ENCODE measurements at regions not wholly inside any gene's neighbourhood (a gene's known extent, or its start where the extent isn't known, plus 50 kb on each side); places are given as distances from the start of the nearest gene placed in this dataset.

DNA sequence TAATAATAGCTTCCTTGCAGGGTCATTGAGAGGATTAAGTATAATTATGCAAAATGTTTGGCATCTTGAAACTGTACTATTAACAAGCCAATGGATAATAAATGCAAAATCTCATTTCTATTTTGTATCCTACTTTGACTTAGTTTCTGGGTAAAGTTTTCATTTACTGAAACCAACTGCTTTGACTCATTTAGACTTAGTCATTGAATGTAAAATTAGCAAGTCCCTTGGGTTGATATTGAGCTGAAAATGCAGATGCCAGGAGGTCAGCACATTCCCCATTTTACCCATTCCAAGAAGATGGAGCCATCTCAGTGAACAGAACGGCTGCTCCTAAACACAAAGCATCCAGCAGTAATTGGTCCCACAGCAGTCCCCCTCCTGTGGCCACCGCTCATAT is 74.7 kb upstream of the GATB start:
- no peak overlapping the region for H3K4me3 ChIP-seq
- no peak overlapping the region for H3K9ac ChIP-seq
- no peak overlapping the region for H3K4me3 Mint-ChIP-seq
- H3K79me2 ChIP-seq (ENCODE audit: low read depth), result no peaks in the 10 kb centered on the region
- TF ChIP-seq, protein P1, sequence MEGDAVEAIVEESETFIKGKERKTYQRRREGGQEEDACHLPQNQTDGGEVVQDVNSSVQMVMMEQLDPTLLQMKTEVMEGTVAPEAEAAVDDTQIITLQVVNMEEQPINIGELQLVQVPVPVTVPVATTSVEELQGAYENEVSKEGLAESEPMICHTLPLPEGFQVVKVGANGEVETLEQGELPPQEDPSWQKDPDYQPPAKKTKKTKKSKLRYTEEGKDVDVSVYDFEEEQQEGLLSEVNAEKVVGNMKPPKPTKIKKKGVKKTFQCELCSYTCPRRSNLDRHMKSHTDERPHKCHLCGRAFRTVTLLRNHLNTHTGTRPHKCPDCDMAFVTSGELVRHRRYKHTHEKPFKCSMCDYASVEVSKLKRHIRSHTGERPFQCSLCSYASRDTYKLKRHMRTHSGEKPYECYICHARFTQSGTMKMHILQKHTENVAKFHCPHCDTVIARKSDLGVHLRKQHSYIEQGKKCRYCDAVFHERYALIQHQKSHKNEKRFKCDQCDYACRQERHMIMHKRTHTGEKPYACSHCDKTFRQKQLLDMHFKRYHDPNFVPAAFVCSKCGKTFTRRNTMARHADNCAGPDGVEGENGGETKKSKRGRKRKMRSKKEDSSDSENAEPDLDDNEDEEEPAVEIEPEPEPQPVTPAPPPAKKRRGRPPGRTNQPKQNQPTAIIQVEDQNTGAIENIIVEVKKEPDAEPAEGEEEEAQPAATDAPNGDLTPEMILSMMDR (IDR thresholded peaks at IDR 0.05), result no peak
- TF ChIP-seq EZH2 (IDR thresholded peaks at IDR 0.05) (no peak), EZH2phosphoT487 (IDR thresholded peaks at IDR 0.05) (no peak)
- no peak for DNase-seq (ENCODE audit: low spot score)
- H3K27me3 ChIP-seq, result no peaks in the 10 kb centered on the region
- no peaks in the 10 kb centered on the region for H3K4me1 Mint-ChIP-seq
- no peak overlapping the region for H2AFZ ChIP-seq (replicated peaks)
- H3K36me3 Mint-ChIP-seq, result no peaks in the 10 kb centered on the region
- H3K27me3 Mint-ChIP-seq (ENCODE audit: insufficient read depth, low read depth), result peaks cover 2% of the 10 kb centered on the region
- H3K27ac ChIP-seq, result no peak overlapping the region
- no peaks in the 10 kb centered on the region for H3K36me3 ChIP-seq
- H3K4me1 ChIP-seq, result no peaks in the 10 kb centered on the region
- H3K4me2 ChIP-seq, result no peak overlapping the region
- no peaks in the 10 kb centered on the region for H3K9me3 ChIP-seq (ENCODE audit: low read depth)
- H3K27ac Mint-ChIP-seq, result no peak overlapping the region
- no peaks in the 10 kb centered on the region for H3K9me3 Mint-ChIP-seq
- H3F3A ChIP-seq (ENCODE audit: low read depth), result no peaks in the 10 kb centered on the region
- H4K20me1 ChIP-seq (ENCODE audit: low read depth), result no peaks in the 10 kb centered on the region

DNA sequence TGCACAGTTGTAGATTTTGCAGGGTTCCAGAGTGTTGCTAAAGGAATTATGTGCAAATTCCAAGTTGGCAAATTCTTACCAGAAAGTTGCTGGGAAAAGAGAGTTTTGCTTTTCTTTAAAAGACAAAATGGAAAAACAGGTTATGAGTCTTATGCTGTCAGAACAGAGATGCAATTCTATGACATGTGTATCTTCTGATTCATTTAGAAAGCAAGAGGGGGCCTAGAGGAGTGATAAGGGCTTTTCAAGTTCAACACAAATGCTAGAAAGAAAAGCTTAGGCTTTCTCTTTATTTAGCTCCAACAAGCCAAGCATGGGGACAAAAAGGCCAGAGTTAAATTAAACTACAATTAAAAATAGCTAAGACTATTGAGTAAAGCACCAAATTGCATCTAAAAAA is 72.4 kb upstream of the GATB start:
- Histone ChIP-seq H3K9ac (no peak overlapping the region), H3K9me3 (ENCODE audit: low read depth) (no peaks in the 10 kb centered on the region), H3K27ac (no peak overlapping the region), H4K20me1 (ENCODE audit: low read depth) (no peaks in the 10 kb centered on the region), H3K4me1 (no peaks in the 10 kb centered on the region), H2AFZ (replicated peaks) (no peak overlapping the region), H3K4me2 (no peak overlapping the region), H3K4me3 (no peak overlapping the region), H3K27me3 (no peaks in the 10 kb centered on the region), H3K79me2 (ENCODE audit: low read depth) (no peaks in the 10 kb centered on the region), H3F3A (ENCODE audit: low read depth) (no peaks in the 10 kb centered on the region), H3K36me3 (no peaks in the 10 kb centered on the region)
- no peak for TF ChIP-seq EZH2 (IDR thresholded peaks at IDR 0.05)
- no peak for TF ChIP-seq EZH2phosphoT487 (IDR thresholded peaks at IDR 0.05)
- H3K36me3 Mint-ChIP-seq, result no peaks in the 10 kb centered on the region
- H3K9me3 Mint-ChIP-seq, result no peaks in the 10 kb centered on the region
- no peak overlapping the region for H3K4me3 Mint-ChIP-seq
- peaks cover 2% of the 10 kb centered on the region for H3K27me3 Mint-ChIP-seq (ENCODE audit: insufficient read depth, low read depth)
- H3K27ac Mint-ChIP-seq, result no peak overlapping the region
- no peak for DNase-seq (ENCODE audit: low spot score)
- no peaks in the 10 kb centered on the region for H3K4me1 Mint-ChIP-seq

DNA sequence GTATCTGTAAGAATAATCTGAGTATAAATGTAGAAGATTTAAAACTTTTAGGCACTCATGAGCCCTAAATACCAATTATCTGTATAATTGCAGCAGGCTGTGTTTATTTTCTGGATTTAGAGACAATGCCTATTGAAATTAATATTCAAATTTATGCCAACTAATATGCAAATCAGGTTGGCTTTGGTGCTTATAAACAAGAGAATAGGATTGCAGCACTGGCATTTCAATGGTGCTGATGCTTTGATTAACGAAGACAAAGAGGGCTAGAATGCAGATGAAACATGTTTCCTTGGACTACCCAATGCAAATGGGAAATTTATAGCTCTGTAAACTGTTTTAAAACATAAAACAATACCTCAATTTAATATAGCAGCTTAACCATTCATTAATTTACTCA is 70.7 kb upstream of the GATB start:
- no peaks in the 10 kb centered on the region for H3K9me3 ChIP-seq (ENCODE audit: low read depth)
- Mint-ChIP-seq H3K4me1 (no peaks in the 10 kb centered on the region), H3K27ac (no peak overlapping the region), H3K4me3 (no peak overlapping the region), H3K36me3 (no peaks in the 10 kb centered on the region), H3K27me3 (ENCODE audit: insufficient read depth, low read depth) (peaks cover 2% of the 10 kb centered on the region), H3K9me3 (peaks cover 5% of the 10 kb centered on the region)
- no peak overlapping the region for H2AFZ ChIP-seq (replicated peaks)
- no peaks in the 10 kb centered on the region for H3K27me3 ChIP-seq
- no peak overlapping the region for H3K4me2 ChIP-seq
- H3K4me3 ChIP-seq, result no peak overlapping the region
- H3K9ac ChIP-seq, result no peak overlapping the region
- H3K4me1 ChIP-seq, result no peaks in the 10 kb centered on the region
- no peaks in the 10 kb centered on the region for H4K20me1 ChIP-seq (ENCODE audit: low read depth)
- no peak for DNase-seq (ENCODE audit: low spot score)
- no peaks in the 10 kb centered on the region for H3K36me3 ChIP-seq
- H3K27ac ChIP-seq, result no peak overlapping the region
- no peak for TF ChIP-seq EZH2phosphoT487 (IDR thresholded peaks at IDR 0.05)
- TF ChIP-seq, protein P1 (IDR thresholded peaks at IDR 0.05), result no peak
- TF ChIP-seq EZH2 (IDR thresholded peaks at IDR 0.05), result no peak
- no peaks in the 10 kb centered on the region for H3F3A ChIP-seq (ENCODE audit: low read depth)
- no peaks in the 10 kb centered on the region for H3K79me2 ChIP-seq (ENCODE audit: low read depth)

DNA sequence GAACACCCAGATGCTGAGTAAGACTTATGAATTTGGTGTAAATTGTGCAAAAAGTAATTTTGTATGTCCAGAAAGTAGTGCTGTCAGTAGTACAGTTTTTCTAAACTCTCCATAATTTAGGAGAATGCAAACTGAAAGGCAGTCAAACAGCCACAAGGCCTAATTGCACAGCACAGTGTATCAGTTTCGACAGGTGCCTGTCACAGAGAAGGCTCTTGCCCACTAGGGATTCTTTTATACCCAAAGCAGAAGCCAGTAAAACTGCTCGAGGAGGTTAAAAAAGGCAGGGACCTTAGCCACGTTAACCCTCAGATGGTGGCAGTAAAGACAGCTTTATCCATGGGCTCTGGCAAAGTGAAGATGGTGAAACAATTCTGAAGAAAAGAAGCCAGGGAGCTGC is 69.4 kb upstream of the GATB start:
- Histone ChIP-seq H3K9me3 (ENCODE audit: low read depth) (peaks cover 4% of the 10 kb centered on the region), H3K4me1 (no peaks in the 10 kb centered on the region), H3K9ac (no peak overlapping the region), H3K4me2 (no peak overlapping the region), H3K79me2 (ENCODE audit: low read depth) (no peaks in the 10 kb centered on the region), H3K4me3 (no peak overlapping the region), H4K20me1 (ENCODE audit: low read depth) (no peaks in the 10 kb centered on the region), H2AFZ (replicated peaks) (no peak overlapping the region), H3F3A (ENCODE audit: low read depth) (no peaks in the 10 kb centered on the region), H3K36me3 (no peaks in the 10 kb centered on the region), H3K27me3 (no peaks in the 10 kb centered on the region), H3K27ac (no peak overlapping the region)
- Mint-ChIP-seq H3K27ac (no peak overlapping the region), H3K4me3 (no peak overlapping the region), H3K27me3 (ENCODE audit: insufficient read depth, low read depth) (peaks cover 2% of the 10 kb centered on the region), H3K4me1 (no peaks in the 10 kb centered on the region), H3K9me3 (peaks cover 5% of the 10 kb centered on the region), H3K36me3 (no peaks in the 10 kb centered on the region)
- no peak for TF ChIP-seq EZH2 (IDR thresholded peaks at IDR 0.05)
- TF ChIP-seq EZH2phosphoT487 (IDR thresholded peaks at IDR 0.05), result no peak
- TF ChIP-seq, protein P1 (IDR thresholded peaks at IDR 0.05), result no peak
- DNase-seq (ENCODE audit: low spot score), result no peak
